HFF-Myc (cell line): ENCODE measurements at regions not wholly inside any gene's neighbourhood (a gene's known extent, or its start where the extent isn't known, plus 50 kb on each side); places are given as distances from the start of the nearest gene placed in this dataset.

Experiments used
- DNase-seq: peaks from one replicate; pipeline ENCODE4 v3.0.0-alpha.2; 2011; ENCODE audit warnings: low read depth; ENCODE audit errors: extremely low read depth
- H3K4me3 ChIP-seq: replicated peaks from 2 replicates; pipeline ENCODE4 v1.5.1; 2011; ENCODE audit warnings: low read depth, mild to moderate bottlenecking, control low read depth, low read length
- TF ChIP-seq, protein P1 (sequence below): IDR thresholded peaks from 2 replicates; pipeline ENCODE4 v1.5.1; 2012; ENCODE audit warnings: mild to moderate bottlenecking, low read depth, low read length, control low read depth; ENCODE audit errors: missing control alignments

DNA sequence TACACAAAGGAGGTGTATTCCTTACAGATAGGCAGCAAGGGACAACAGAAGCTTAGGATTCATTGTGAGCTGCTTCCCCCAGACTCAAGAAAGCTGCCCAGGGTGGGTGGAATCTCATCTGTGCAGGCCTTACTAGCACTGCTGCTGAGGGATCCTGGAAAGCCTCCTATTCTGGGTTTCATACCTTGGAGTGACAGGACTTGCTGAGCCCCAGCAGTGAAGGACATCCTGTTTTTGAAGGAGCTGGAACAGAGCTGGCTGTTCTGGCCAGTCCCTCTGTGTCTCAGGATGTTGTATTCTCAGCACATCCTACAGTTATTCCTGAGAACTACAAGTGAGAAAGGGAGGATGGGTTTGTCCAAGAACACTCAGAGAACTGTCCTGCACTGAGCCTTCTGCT is 486.3 kb downstream of the PTPRU start:
- no peak for DNase-seq
- no peak overlapping the region for H3K4me3 ChIP-seq
- TF ChIP-seq, protein P1, sequence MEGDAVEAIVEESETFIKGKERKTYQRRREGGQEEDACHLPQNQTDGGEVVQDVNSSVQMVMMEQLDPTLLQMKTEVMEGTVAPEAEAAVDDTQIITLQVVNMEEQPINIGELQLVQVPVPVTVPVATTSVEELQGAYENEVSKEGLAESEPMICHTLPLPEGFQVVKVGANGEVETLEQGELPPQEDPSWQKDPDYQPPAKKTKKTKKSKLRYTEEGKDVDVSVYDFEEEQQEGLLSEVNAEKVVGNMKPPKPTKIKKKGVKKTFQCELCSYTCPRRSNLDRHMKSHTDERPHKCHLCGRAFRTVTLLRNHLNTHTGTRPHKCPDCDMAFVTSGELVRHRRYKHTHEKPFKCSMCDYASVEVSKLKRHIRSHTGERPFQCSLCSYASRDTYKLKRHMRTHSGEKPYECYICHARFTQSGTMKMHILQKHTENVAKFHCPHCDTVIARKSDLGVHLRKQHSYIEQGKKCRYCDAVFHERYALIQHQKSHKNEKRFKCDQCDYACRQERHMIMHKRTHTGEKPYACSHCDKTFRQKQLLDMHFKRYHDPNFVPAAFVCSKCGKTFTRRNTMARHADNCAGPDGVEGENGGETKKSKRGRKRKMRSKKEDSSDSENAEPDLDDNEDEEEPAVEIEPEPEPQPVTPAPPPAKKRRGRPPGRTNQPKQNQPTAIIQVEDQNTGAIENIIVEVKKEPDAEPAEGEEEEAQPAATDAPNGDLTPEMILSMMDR: no peak

- DNase-seq: no peak
These were observed 482.9 kb downstream of the PTPRU start for GRCh38 chr1:29719253-29719652.

GRCh38 chr1:29718791-29719190 is 482.5 kb downstream of the PTPRU start:
- DNase-seq: no peak
- TF ChIP-seq, protein P1: no peak
- H3K4me3 ChIP-seq: no peak overlapping the region

More at GRCh38 chr1:29719253-29719652, 482.9 kb downstream of the PTPRU start:
- no peak overlapping the region for H3K4me3 ChIP-seq
- TF ChIP-seq, protein P1: no peak

DNA sequence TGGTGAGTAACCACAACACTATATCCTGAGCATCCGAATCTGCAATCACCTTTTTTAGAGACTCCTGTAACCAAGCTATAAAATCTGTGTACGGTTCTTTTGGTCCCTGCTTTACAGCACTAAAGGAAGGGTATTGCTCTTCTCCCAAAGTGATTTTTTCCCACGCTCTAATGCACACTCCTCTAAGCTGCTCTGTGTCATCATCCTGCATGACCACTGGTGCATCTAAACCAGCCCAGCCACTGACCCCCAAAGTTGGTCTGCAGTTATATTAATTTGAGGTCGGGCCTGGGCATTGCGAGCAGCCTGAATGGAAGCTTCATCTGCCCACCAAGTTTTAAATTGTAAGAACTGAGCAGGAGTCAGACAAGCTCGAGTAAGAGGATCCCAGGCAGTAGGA is 480.0 kb downstream of the PTPRU start:
- TF ChIP-seq, protein P1: no peak

GRCh38 chr1:29713857-29714256 is 477.5 kb downstream of the PTPRU start:
- DNase-seq: no peak
- TF ChIP-seq, protein P1: peak; percentile 26
- no peak overlapping the region for H3K4me3 ChIP-seq

More for the DNA sequence above, 480.0 kb downstream of the PTPRU start:
- no peak overlapping the region for H3K4me3 ChIP-seq
- DNase-seq: no peak

GRCh38 chr1:29712801-29713200 is 476.5 kb downstream of the PTPRU start:
- no peak for DNase-seq
- TF ChIP-seq, protein P1: no peak
- H3K4me3 ChIP-seq: no peak overlapping the region

DNA sequence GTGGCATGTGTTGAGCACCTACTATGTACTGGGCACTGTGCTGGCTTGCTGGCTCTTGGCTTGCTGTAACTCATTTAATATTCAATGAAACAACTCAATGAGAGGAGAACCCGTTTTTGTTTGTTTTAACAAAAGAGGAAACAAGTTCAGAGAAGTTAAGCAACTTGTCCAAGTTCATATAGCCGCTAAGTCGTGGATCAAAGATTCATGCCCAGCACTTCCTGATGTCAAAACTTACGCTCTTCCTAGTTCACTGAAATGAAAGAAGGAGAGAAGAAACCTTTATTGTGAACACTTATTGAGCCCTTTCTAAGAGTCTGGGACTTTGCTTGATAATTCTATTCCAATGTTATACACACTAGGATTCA is 475.9 kb downstream of the PTPRU start:
- H3K4me3 ChIP-seq: no peak overlapping the region
- no peak for DNase-seq
- TF ChIP-seq, protein P1: no peak
